A549 (cell line): ENCODE measurements at regions not wholly inside any gene's neighbourhood (a gene's known extent, or its start where the extent isn't known, plus 50 kb on each side); places are given as distances from the start of the nearest gene placed in this dataset.

Source experiments
- CTCF ChIP-seq: fragments of >200 bp; sonication (Bioruptor Twin); formaldehyde crosslinking; IDR thresholded peaks from 3 replicates; pipeline ENCODE4 v1.5.1; 2016
- ELK1 ChIP-seq: fragments of 150-350 bp; IDR thresholded peaks from 2 replicates; pipeline ENCODE4 v1.6.1; 2014; ENCODE audit warnings: low read depth, mild to moderate bottlenecking, low read length
- FOSL2 ChIP-seq, 2 experiments: fragments of 450-650 bp in 1 of 2; fragments of >200 bp in 1 of 2; sonication (Bioruptor Twin) in 1 of 2; formaldehyde crosslinking; IDR thresholded peaks; 2 replicates each; pipeline versions ENCODE4 v1.5.0 to v1.6.1; 2016 to 2020; ENCODE audit warnings: mild to moderate bottlenecking in 1 of 2, moderate library complexity in 1 of 2
- HOXA7 ChIP-seq: fragments of 250-450 bp; sonication (Bioruptor Pico); IDR thresholded peaks from 2 replicates; pipeline ENCODE4 v1.5.0; 2020; ENCODE audit warnings: mild to moderate bottlenecking, moderate library complexity
- KDM5A ChIP-seq: fragments of 200-600 bp; sonication (generic); IDR thresholded peaks from 2 replicates; pipeline ENCODE4 v1.6.1; 2016; ENCODE audit warnings: antibody characterized with exemption, mild to moderate bottlenecking
- MAZ ChIP-seq: fragments of 150-350 bp; IDR thresholded peaks from 2 replicates; pipeline ENCODE4 v1.6.1; 2014; ENCODE audit warnings: antibody characterized with exemption, low read depth, low read length, borderline replicate concordance
- POLR2A ChIP-seq: IDR thresholded peaks from 2 replicates; pipeline ENCODE4 v1.6.1; 2012; ENCODE audit warnings: mild to moderate bottlenecking, low read length
- POLR2AphosphoS2 ChIP-seq: conservative IDR thresholded peaks from 2 replicates; pipeline ENCODE4 v1.6.1; 2012; ENCODE audit warnings: low read length, improper control_type of control experiment, inconsistent platforms
- RAD21 ChIP-seq, 2 experiments: fragments of >200 bp in 1 of 2; sonication (Bioruptor Twin) in 1 of 2; formaldehyde crosslinking in 1 of 2; IDR thresholded peaks in 1 of 2; conservative IDR thresholded peaks in 1 of 2; 2 replicates in 1 of 2; 3 replicates in 1 of 2; pipeline ENCODE4 v1.6.1; 2012 to 2018; ENCODE audit warnings: inconsistent platforms in 1 of 2
- RARB ChIP-seq: fragments of 250-450 bp; sonication (Bioruptor Pico); IDR thresholded peaks from 2 replicates; pipeline ENCODE4 v1.8.0; 2021; ENCODE audit warnings: mild to moderate bottlenecking, moderate library complexity
- RCOR1 ChIP-seq: fragments of 150-350 bp; IDR thresholded peaks from 2 replicates; pipeline ENCODE4 v1.6.1; 2014; ENCODE audit warnings: antibody characterized with exemption, low read length, low read depth
- RFX5 ChIP-seq: fragments of 450-650 bp; IDR thresholded peaks from 2 replicates; pipeline ENCODE4 v1.7.1; 2014; ENCODE audit warnings: antibody characterized with exemption, mild to moderate bottlenecking, moderate library complexity
- SMC3 ChIP-seq: fragments of >200 bp; sonication (Bioruptor Twin); formaldehyde crosslinking; IDR thresholded peaks from 3 replicates; pipeline ENCODE4 v1.6.1; 2018; ENCODE audit warnings: inconsistent platforms
- TFCP2L1 ChIP-seq: fragments of 250-450 bp; sonication (Bioruptor Pico); IDR thresholded peaks from 2 replicates; pipeline ENCODE4 v1.5.0; 2021; ENCODE audit warnings: mild to moderate bottlenecking

GRCh38 chr12:116506697-116507064 is 52.5 kb upstream of the MAP1LC3B2 start:
- TF ChIP-seq FOSL2 (IDR thresholded peaks at IDR 0.05) (no peak), FOSL2 (CRISPR knock-in tag; IDR thresholded peaks at IDR 0.05) (no peak), TFCP2L1 (CRISPR knock-in tag) (no peak), ELK1 (no peak), RAD21 (conservative IDR thresholded peaks at IDR 0.05 in 1 of 2, IDR thresholded peaks at IDR 0.05 in 1 of 2) (no peak), RFX5 (no peak), CTCF (no peak), RCOR1 (no peak), RARB (CRISPR knock-in tag) (no peak), POLR2AphosphoS2 (no peak), KDM5A (no peak), MAZ (no peak), POLR2A (no peak), SMC3 (no peak), HOXA7 (CRISPR knock-in tag) (no peak)
